ENCODE measurements at regions not wholly inside any gene's neighbourhood (a gene's known extent, or its start where the extent isn't known, plus 50 kb on each side); places are given as distances from the start of the nearest gene placed in this dataset.

GRCh38 chr10:2599571-2599970 is 467.8 kb upstream of the PFKP start:
- no peaks in the 10 kb centered on the region for H3K4me1 ChIP-seq (ENCODE audit: insufficient read depth)
- no peaks in the 10 kb centered on the region for H3K27me3 ChIP-seq
- no peak overlapping the region for H3K27ac ChIP-seq
- no peak for DNase-seq
- intact Hi-C loops (cut with DNase I), result no loop called here
- H3K9me3 ChIP-seq, result no peaks in the 10 kb centered on the region
- 88 to 94% (median 90%) methylated on average over 8 to 9 of the region's 9 CpGs for WGBS, 3 donors
- no peak for TF ChIP-seq CTCF (IDR thresholded peaks at IDR 0.05)
- TF ChIP-seq POLR2A (IDR thresholded peaks at IDR 0.05), result no peak
- TF ChIP-seq EP300 (IDR thresholded peaks at IDR 0.05), result no peak
- H3K36me3 ChIP-seq, result no peaks in the 10 kb centered on the region
- H3K4me3 ChIP-seq, result no peak overlapping the region

GRCh38 chr10:2592360-2593160 is 474.8 kb upstream of the PFKP start:
- H3K4me1 ChIP-seq (ENCODE audit: insufficient read depth), result no peaks in the 10 kb centered on the region
- WGBS, 3 donors, result 30 to 47% (median 31%) methylated on average over 4 of the region's 4 CpGs

GRCh38 chr10:2589196-2589595 is 478.2 kb upstream of the PFKP start:
- Histone ChIP-seq H3K27ac (no peak overlapping the region), H3K9me3 (no peaks in the 10 kb centered on the region), H3K27me3 (no peaks in the 10 kb centered on the region), H3K4me1 (ENCODE audit: insufficient read depth) (no peaks in the 10 kb centered on the region), H3K36me3 (no peaks in the 10 kb centered on the region), H3K4me3 (no peak overlapping the region)
- WGBS, 3 donors, result 48 to 62% (median 52%) methylated on average over 5 of the region's 5 CpGs
- intact Hi-C loops (cut with DNase I), result no loop called here
- no peak for DNase-seq
- no peak for TF ChIP-seq POLR2A (IDR thresholded peaks at IDR 0.05)
- TF ChIP-seq CTCF (IDR thresholded peaks at IDR 0.05), result no peak
- TF ChIP-seq EP300 (IDR thresholded peaks at IDR 0.05), result no peak

More at GRCh38 chr10:2592360-2593160, 474.8 kb upstream of the PFKP start:
- intact Hi-C loops (cut with DNase I), result no loop called here
- no peak overlapping the region for H3K4me3 ChIP-seq
- no peaks in the 10 kb centered on the region for H3K27me3 ChIP-seq
- no peak for DNase-seq
- no peak for TF ChIP-seq CTCF (IDR thresholded peaks at IDR 0.05)
- TF ChIP-seq POLR2A (IDR thresholded peaks at IDR 0.05), result no peak
- no peak for TF ChIP-seq EP300 (IDR thresholded peaks at IDR 0.05)
- no peak overlapping the region for H3K27ac ChIP-seq
- no peaks in the 10 kb centered on the region for H3K9me3 ChIP-seq
- H3K36me3 ChIP-seq, result no peaks in the 10 kb centered on the region

GRCh38 chr10:2584385-2584784 is 483.0 kb upstream of the PFKP start:
- intact Hi-C loops (cut with DNase I), result no loop called here
- no peaks in the 10 kb centered on the region for H3K4me1 ChIP-seq (ENCODE audit: insufficient read depth)
- no peak for DNase-seq
- TF ChIP-seq EP300 (IDR thresholded peaks at IDR 0.05), result no peak
- TF ChIP-seq POLR2A (IDR thresholded peaks at IDR 0.05), result no peak
- no peak for TF ChIP-seq CTCF (IDR thresholded peaks at IDR 0.05)
- H3K4me3 ChIP-seq, result no peak overlapping the region
- no peak overlapping the region for H3K27ac ChIP-seq
- H3K36me3 ChIP-seq, result no peaks in the 10 kb centered on the region
- WGBS, 3 donors, result 87 to 91% (median 89%) methylated on average over 2 of the region's 2 CpGs
- H3K27me3 ChIP-seq, result no peaks in the 10 kb centered on the region
- no peaks in the 10 kb centered on the region for H3K9me3 ChIP-seq
